GM12878 (cell line): ENCODE measurements at regions not wholly inside any gene's neighbourhood (a gene's known extent, or its start where the extent isn't known, plus 50 kb on each side); places are given as distances from the start of the nearest gene placed in this dataset.

ENCODE experiments used
- BHLHE40 ChIP-seq, 2 experiments: fragments of 450-650 bp in 1 of 2; IDR thresholded peaks; 2 replicates each; pipeline ENCODE4 v1.6.1; 2011 to 2017; ENCODE audit warnings: low read depth in 2 of 2, borderline replicate concordance in 1 of 2, improper control_type of control experiment in 1 of 2, low read length in 1 of 2, mild to moderate bottlenecking in 1 of 2
- CHD2 ChIP-seq: IDR thresholded peaks from 2 replicates; pipeline ENCODE4 v1.6.1; 2011; ENCODE audit warnings: low read depth, low read length, improper control_type of control experiment, borderline replicate concordance
- CTCF ChIP-seq, 3 experiments: IDR thresholded peaks in 2 of 3; conservative IDR thresholded peaks in 1 of 3; 2 replicates each; pipeline ENCODE4 v1.5.1; 2011; ENCODE audit warnings: low read depth in 3 of 3, low read length in 3 of 3, mild to moderate bottlenecking in 3 of 3, control low read depth in 2 of 3, moderate library complexity in 2 of 3, inconsistent platforms in 1 of 3, mixed read lengths in 1 of 3; ENCODE audit not compliant: control insufficient read depth in 2 of 3, insufficient read depth in 1 of 3; ENCODE audit errors: extremely low read depth in 1 of 3
- E2F4 ChIP-seq: IDR thresholded peaks from 2 replicates; pipeline ENCODE4 v1.6.1; 2012; ENCODE audit warnings: low read depth, low read length, improper control_type of control experiment
- FOS ChIP-seq: IDR thresholded peaks from 3 replicates; pipeline ENCODE4 v1.6.1; 2011; ENCODE audit warnings: borderline replicate concordance; ENCODE audit not compliant: insufficient read length; ENCODE audit errors: extremely low read depth
- FOXM1 ChIP-seq: IDR thresholded peaks from 2 replicates; pipeline ENCODE4 v1.6.1; 2012; ENCODE audit warnings: low read depth, mild to moderate bottlenecking, inconsistent platforms, low read length, moderate library complexity
- JUNB ChIP-seq: IDR thresholded peaks from 2 replicates; pipeline ENCODE4 v1.6.1; 2016; ENCODE audit warnings: antibody characterized with exemption, mild to moderate bottlenecking
- MAX ChIP-seq: IDR thresholded peaks from 2 replicates; pipeline ENCODE4 v1.6.1; 2012; ENCODE audit warnings: low read depth, low read length, improper control_type of control experiment
- POLR2AphosphoS5 ChIP-seq: IDR thresholded peaks from 2 replicates; pipeline ENCODE4 v1.6.1; 2011; ENCODE audit warnings: mild to moderate bottlenecking, low read length, inconsistent platforms

GRCh38 chr14:80393766-80394165, 182.5 kb upstream of the DIO2 start:
- no peak for TF ChIP-seq FOS
- no peak for TF ChIP-seq POLR2AphosphoS5
- no peak for TF ChIP-seq JUNB
- no peak for TF ChIP-seq CTCF (IDR thresholded peaks at IDR 0.05 in 2 of 3, conservative IDR thresholded peaks at IDR 0.05 in 1 of 3; ENCODE audit: control insufficient read depth in 2 of 3, extremely low read depth in 1 of 3, insufficient read depth in 1 of 3, low read depth in 3 of 3, low read length in 3 of 3)
- no peak for TF ChIP-seq E2F4
- no peak for TF ChIP-seq BHLHE40 (IDR thresholded peaks at IDR 0.05; ENCODE audit: borderline replicate concordance in 1 of 2, low read depth in 2 of 2, low read length in 1 of 2)
- TF ChIP-seq FOXM1 = no peak
- TF ChIP-seq CHD2 = no peak
- TF ChIP-seq MAX = no peak
